NCI-H510A treated with DMSO at 0.1 percent for 48 hours (cell line): ENCODE measurements at regions not wholly inside any gene's neighbourhood (a gene's known extent, or its start where the extent isn't known, plus 50 kb on each side); places are given as distances from the start of the nearest gene placed in this dataset.
"Not testable (repeated sequence)": the region's sequence is repeated elsewhere in the genome, so short reads cannot be mapped to it uniquely, and the experiment has no call there.

Experiments used
- DNase-seq: peaks from one replicate; lab custom pipeline; 2025; lab: John Stamatoyannopoulos, UW

- no peak for DNase-seq
Observed at GRCh38 chr5:108587821-108588220, 159.9 kb upstream of the FER start.

GRCh38 chr5:108581026-108581425 is 166.7 kb upstream of the FER start:
- no peak for DNase-seq

- no peak for DNase-seq
Observed at GRCh38 chr5:108579236-108579635, 168.5 kb upstream of the FER start.

- no peak for DNase-seq
Observed at GRCh38 chr5:108578791-108579190, 168.9 kb upstream of the FER start.

- no peak for DNase-seq
Observed at GRCh38 chr5:108567429-108567828, 180.3 kb upstream of the FER start.

- DNase-seq, result no peak
Observed at GRCh38 chr5:108564441-108564840, 182.5 kb upstream of the FBXL17 start.

- DNase-seq, result no peak
Observed at GRCh38 chr5:108562205-108562454, 180.2 kb upstream of the FBXL17 start.

GRCh38 chr5:108561416-108562204 is 179.7 kb upstream of the FBXL17 start:
- DNase-seq, result no peak

- no peak for DNase-seq
Observed at GRCh38 chr5:108560581-108560980, 178.7 kb upstream of the FBXL17 start.

- DNase-seq, result no peak
Observed at GRCh38 chr5:108560166-108560565, 178.3 kb upstream of the FBXL17 start.

GRCh38 chr5:108558840-108559239 is 176.9 kb upstream of the FBXL17 start:
- not testable (repeated sequence) for DNase-seq

GRCh38 chr5:108558142-108558541 is 176.2 kb upstream of the FBXL17 start:
- DNase-seq, result not testable (repeated sequence)

- no peak for DNase-seq
Observed at GRCh38 chr5:108557686-108558085, 175.8 kb upstream of the FBXL17 start.

GRCh38 chr5:108556441-108557145 is 174.7 kb upstream of the FBXL17 start:
- DNase-seq, result no peak

GRCh38 chr5:108548684-108549596 is 167.0 kb upstream of the FBXL17 start:
- DNase-seq, result peak; percentile 38

- DNase-seq, result no peak
Observed at GRCh38 chr5:108546939-108547338, 165.0 kb upstream of the FBXL17 start.

- no peak for DNase-seq
Observed at GRCh38 chr5:108545301-108545700, 163.4 kb upstream of the FBXL17 start.

GRCh38 chr5:108543486-108543885 is 161.6 kb upstream of the FBXL17 start:
- no peak for DNase-seq

- DNase-seq, result no peak
Observed at GRCh38 chr5:108541836-108542235, 159.9 kb upstream of the FBXL17 start.

GRCh38 chr5:108536321-108536720 is 154.4 kb upstream of the FBXL17 start:
- DNase-seq, result no peak

- not testable (repeated sequence) for DNase-seq
Observed at GRCh38 chr5:108532129-108532445, 150.2 kb upstream of the FBXL17 start.

- no peak for DNase-seq
Observed at GRCh38 chr5:108531367-108532128, 149.7 kb upstream of the FBXL17 start.
